A673 (cell line): ENCODE measurements at regions not wholly inside any gene's neighbourhood (a gene's known extent, or its start where the extent isn't known, plus 50 kb on each side); places are given as distances from the start of the nearest gene placed in this dataset.

Experiments
- BruUV-seq: library from RNA; stranded (reverse); fragments of 400-500 nt; replicated peaks from 2 replicates; lab custom pipeline; 2021; lab: Mats Ljungman, UMichigan
- CTCF ChIA-PET: fragments of 300-600 bp; sonication (Branson Sonifier 250); formaldehyde crosslinking; loops from one replicate; lab custom pipeline; 2022; ENCODE audit warnings: antibody characterized with exemption; lab: Charles Lee
- POLR2A ChIA-PET: fragments of 300-600 bp; sonication (Branson Sonifier 250); formaldehyde crosslinking; loops from one replicate; lab custom pipeline; 2022; ENCODE audit warnings: antibody characterized with exemption; ENCODE audit not compliant: low non-redundant PET; lab: Charles Lee
- DNase-seq: peaks from one replicate; pipeline ENCODE4 v3.0.0-alpha.2; 2015; ENCODE audit warnings: low spot score
- H3K27ac ChIP-seq: fragments of 200-600 bp; sonication (generic); 2 replicates; pipeline ENCODE4 v1.5.1; 2016; ENCODE audit warnings: mixed run types, low read depth, mild to moderate bottlenecking, mixed read lengths, antibody characterized with exemption, low read length; ENCODE audit not compliant: poor library complexity, severe bottlenecking
- H3K27me3 ChIP-seq: fragments of 200-600 bp; sonication (generic); replicated peaks from 2 replicates; pipeline ENCODE4 v1.6.1; 2017; ENCODE audit warnings: mixed run types, low read depth, mild to moderate bottlenecking, mixed read lengths, antibody characterized with exemption, low read length; ENCODE audit not compliant: insufficient read depth, poor library complexity
- H3K36me3 ChIP-seq: fragments of 200-600 bp; sonication (generic); 2 replicates; pipeline ENCODE4 v1.6.1; 2016; ENCODE audit warnings: mixed run types, mild to moderate bottlenecking, mixed read lengths, antibody characterized with exemption, low read length; ENCODE audit not compliant: insufficient read depth, poor library complexity, severe bottlenecking
- H3K4me1 ChIP-seq: fragments of 200-600 bp; sonication (generic); 2 replicates; pipeline ENCODE4 v1.6.1; 2017; ENCODE audit warnings: mixed run types, mild to moderate bottlenecking, mixed read lengths, antibody characterized with exemption, low read length; ENCODE audit not compliant: insufficient read depth, poor library complexity, severe bottlenecking
- H3K4me3 ChIP-seq: fragments of 200-600 bp; sonication (generic); 2 replicates; pipeline ENCODE4 v1.5.1; 2016; ENCODE audit warnings: low read depth, mixed run types, mild to moderate bottlenecking, mixed read lengths, low read length; ENCODE audit not compliant: poor library complexity, severe bottlenecking
- H3K9me3 ChIP-seq: fragments of 200-600 bp; sonication (generic); 2 replicates; pipeline ENCODE4 v1.6.1; 2016; ENCODE audit warnings: mixed run types, low read depth, mild to moderate bottlenecking, mixed read lengths, antibody characterized with exemption, low read length; ENCODE audit not compliant: poor library complexity, severe bottlenecking
- EZH2 ChIP-seq: fragments of 200-600 bp; sonication (generic); IDR thresholded peaks from 2 replicates; pipeline ENCODE4 v1.6.1; 2017; ENCODE audit warnings: borderline replicate concordance, low read depth, mild to moderate bottlenecking, mixed read lengths, antibody characterized with exemption, low read length; ENCODE audit not compliant: poor library complexity, severe bottlenecking
- intact Hi-C: fragments of 100-400 bp; cut with micrococcal nuclease; formaldehyde crosslinking; loops from one replicate; pipeline ENCODE4 v1.10.0; 2022; ENCODE audit not compliant: unreplicated experiment
- TF ChIP-seq, protein P1 (sequence below): fragments of 300-800, 200-600 bp; sonication (generic); conservative IDR thresholded peaks from 2 replicates; pipeline ENCODE4 v1.5.1; 2017; ENCODE audit warnings: low read depth, mild to moderate bottlenecking, antibody characterized with exemption, low read length, moderate library complexity, mixed read lengths

DNA sequence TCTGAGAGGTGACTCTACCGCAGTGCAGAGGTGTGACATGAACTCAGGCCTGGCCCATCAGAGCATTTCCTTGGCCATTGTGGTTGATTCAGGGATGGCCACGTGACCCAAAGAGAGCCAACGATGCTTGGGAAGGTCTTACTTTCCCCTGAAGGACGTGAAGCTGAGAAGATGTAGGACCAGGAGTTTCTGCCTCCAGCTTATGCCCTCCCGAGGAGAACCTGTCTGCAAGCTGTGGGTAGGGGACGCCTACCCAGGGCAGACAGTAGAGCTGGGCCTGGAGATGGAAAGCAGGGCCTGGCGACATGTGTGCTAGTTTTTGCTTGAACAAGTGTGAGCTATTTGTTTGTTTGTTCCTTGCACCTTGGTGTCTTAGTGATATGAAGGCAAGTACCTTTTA is 89.4 kb downstream of the RPLP1 start:
- TF ChIP-seq, protein P1, sequence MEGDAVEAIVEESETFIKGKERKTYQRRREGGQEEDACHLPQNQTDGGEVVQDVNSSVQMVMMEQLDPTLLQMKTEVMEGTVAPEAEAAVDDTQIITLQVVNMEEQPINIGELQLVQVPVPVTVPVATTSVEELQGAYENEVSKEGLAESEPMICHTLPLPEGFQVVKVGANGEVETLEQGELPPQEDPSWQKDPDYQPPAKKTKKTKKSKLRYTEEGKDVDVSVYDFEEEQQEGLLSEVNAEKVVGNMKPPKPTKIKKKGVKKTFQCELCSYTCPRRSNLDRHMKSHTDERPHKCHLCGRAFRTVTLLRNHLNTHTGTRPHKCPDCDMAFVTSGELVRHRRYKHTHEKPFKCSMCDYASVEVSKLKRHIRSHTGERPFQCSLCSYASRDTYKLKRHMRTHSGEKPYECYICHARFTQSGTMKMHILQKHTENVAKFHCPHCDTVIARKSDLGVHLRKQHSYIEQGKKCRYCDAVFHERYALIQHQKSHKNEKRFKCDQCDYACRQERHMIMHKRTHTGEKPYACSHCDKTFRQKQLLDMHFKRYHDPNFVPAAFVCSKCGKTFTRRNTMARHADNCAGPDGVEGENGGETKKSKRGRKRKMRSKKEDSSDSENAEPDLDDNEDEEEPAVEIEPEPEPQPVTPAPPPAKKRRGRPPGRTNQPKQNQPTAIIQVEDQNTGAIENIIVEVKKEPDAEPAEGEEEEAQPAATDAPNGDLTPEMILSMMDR = no peak
- TF ChIP-seq EZH2 = no peak
- intact Hi-C loops = no loop called here
- DNase-seq = no peak
- Histone ChIP-seq H3K27ac (no peak overlapping the region), H3K9me3 (no peaks in the 10 kb centered on the region), H3K4me1 (no peaks in the 10 kb centered on the region), H3K36me3 (no peaks in the 10 kb centered on the region), H3K4me3 (no peak overlapping the region), H3K27me3 (no peaks in the 10 kb centered on the region)
- CTCF ChIA-PET = no interaction called here
- POLR2A ChIA-PET = no interaction called here
- BruUV-seq = no TSS peak

DNA sequence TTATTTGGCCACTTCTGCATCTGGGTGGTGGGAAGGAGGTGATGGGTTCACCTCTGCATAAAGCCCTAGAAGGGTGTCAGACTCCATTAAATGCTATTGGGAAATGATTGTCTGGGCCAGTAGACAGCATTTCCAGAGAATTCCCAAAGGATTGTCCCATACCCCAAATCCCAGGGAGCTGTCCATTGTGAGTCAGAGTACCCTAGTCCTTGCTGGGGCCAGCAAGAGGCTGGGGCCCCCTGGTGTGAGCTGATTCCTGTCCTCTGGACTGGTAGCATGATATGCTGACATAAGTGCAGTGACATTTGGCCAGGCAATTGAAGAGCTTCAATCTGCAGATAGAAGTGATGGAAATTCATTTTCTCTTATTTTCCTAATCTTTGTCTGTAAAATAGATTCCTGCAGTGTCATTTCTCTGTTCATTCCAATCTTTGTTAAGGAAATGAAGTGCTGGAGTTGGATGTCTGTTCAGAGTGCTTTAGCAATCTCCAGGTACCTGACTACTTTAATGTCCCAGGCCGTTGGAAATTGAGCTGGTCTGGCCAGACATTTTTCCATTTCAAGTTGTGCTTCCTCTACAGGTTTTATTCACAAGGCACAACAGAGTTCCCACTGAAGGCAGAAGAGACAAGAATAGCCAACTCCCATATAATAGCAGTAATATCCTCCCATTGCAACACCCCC is 91.2 kb downstream of the RPLP1 start:
- BruUV-seq = no TSS peak
- Histone ChIP-seq H3K9me3 (no peaks in the 10 kb centered on the region), H3K36me3 (no peaks in the 10 kb centered on the region), H3K4me1 (no peaks in the 10 kb centered on the region), H3K27ac (no peak overlapping the region), H3K27me3 (no peaks in the 10 kb centered on the region), H3K4me3 (no peak overlapping the region)
- CTCF ChIA-PET = no interaction called here
- TF ChIP-seq, protein P1 = no peak
- TF ChIP-seq EZH2 = no peak
- intact Hi-C loops = no loop called here
- POLR2A ChIA-PET = no interaction called here
- no peak for DNase-seq

DNA sequence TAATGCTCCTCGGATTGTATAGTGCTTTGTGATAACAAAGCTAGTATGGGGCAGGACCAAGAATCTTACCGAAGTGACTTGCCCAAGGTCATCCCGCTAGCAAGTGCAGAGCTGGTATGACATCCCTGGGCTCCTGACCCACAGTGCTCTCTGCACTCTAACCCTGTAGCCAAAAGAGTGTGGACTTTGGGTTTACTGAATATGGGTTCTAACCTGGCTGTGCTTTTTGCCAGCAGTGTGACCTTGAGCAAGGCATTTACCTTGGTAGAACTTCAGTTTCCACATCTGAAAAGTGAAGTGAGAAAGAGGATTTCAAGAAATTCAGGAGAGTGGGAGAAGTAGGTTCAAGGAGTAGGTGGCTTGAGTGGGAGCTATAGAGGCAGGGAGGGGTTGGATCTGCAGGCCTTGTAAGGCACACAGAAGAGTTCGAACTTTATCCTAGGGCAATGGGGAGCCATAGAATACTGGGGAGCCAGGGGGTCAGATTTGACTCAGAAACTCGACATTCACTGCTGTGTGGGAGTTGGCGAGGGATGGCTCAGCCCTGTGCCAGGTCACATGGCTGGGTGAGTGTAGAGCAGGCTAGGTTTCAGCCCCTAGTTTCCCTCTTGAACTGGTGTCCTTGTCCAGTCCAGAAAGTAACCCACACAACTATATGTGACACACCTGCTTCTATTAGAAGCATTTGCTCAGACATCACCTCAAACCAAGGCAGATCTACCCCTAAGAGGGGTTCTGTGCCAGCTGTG is 91.9 kb downstream of the RPLP1 start:
- no TSS peak for BruUV-seq
- H3K36me3 ChIP-seq = no peaks in the 10 kb centered on the region
- H3K9me3 ChIP-seq = no peaks in the 10 kb centered on the region
- H3K27ac ChIP-seq = no peak overlapping the region
- H3K4me3 ChIP-seq = no peak overlapping the region
- no peak for TF ChIP-seq EZH2
- DNase-seq = no peak
- H3K4me1 ChIP-seq = no peaks in the 10 kb centered on the region
- intact Hi-C loops = no loop called here
- H3K27me3 ChIP-seq = no peaks in the 10 kb centered on the region
- ChIA-PET POLR2A (no interaction called here), CTCF (no interaction called here)

DNA sequence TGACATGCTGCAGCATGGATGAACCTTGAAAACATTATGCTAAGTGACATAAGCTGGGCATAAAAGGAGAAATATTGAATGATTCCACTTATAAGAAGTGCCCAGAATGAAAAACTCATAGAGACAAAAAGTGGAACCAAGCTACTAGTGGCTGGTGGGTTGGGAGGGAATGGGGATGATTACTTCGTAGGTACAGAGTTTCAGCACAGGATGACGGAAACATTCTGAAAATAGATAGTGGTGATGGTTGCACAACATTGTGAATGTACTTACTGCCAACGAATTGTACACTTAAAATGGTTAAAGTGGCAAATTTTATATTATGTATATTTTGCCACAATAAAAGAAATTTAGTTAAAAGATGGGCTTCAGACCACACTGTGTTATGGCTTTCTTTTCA is 93.6 kb downstream of the RPLP1 start:
- H3K9me3 ChIP-seq = peaks cover under 1% of the 10 kb centered on the region
- BruUV-seq = no TSS peak
- H3K36me3 ChIP-seq = no peaks in the 10 kb centered on the region
- H3K27me3 ChIP-seq = no peaks in the 10 kb centered on the region
- ChIA-PET CTCF (no interaction called here), POLR2A (no interaction called here)
- no peaks in the 10 kb centered on the region for H3K4me1 ChIP-seq
- no peak for DNase-seq
- no peak overlapping the region for H3K27ac ChIP-seq
- intact Hi-C loops = no loop called here
- H3K4me3 ChIP-seq = no peak overlapping the region
- TF ChIP-seq EZH2 = no peak
- TF ChIP-seq, protein P1 = no peak
